Trophoblast cell (in vitro differentiated cells and primary cell): ENCODE measurements at regions not wholly inside any gene's neighbourhood (a gene's known extent, or its start where the extent isn't known, plus 50 kb on each side); places are given as distances from the start of the nearest gene placed in this dataset.

Experiments
- DNase-seq, 2 donors: peaks; one replicate each; pipeline ENCODE4 v3.0.0-alpha.2; 2016
- H2AFZ ChIP-seq: 2 replicates; pipeline ENCODE4 v1.6.1; 2013; ENCODE audit warnings: low read length, moderate library complexity, mild to moderate bottlenecking; ENCODE audit not compliant: insufficient read depth, poor library complexity
- H2AK5ac ChIP-seq: 2 replicates; pipeline ENCODE4 v1.6.1; 2013; ENCODE audit warnings: mild to moderate bottlenecking, low read length
- H2BK120ac ChIP-seq: 2 replicates; pipeline ENCODE4 v1.6.1; 2013; ENCODE audit warnings: low read length, mild to moderate bottlenecking, moderate library complexity; ENCODE audit not compliant: insufficient read depth, poor library complexity
- H2BK12ac ChIP-seq: 2 replicates; pipeline ENCODE4 v1.6.1; 2013; ENCODE audit warnings: mild to moderate bottlenecking, low read length, moderate library complexity
- H2BK5ac ChIP-seq: 2 replicates; pipeline ENCODE4 v1.6.1; 2013; ENCODE audit warnings: low read length, low read depth, moderate library complexity, mild to moderate bottlenecking; ENCODE audit not compliant: poor library complexity
- H3K14ac ChIP-seq: 2 replicates; pipeline ENCODE4 v1.6.1; 2013; ENCODE audit warnings: mild to moderate bottlenecking, low read length
- H3K18ac ChIP-seq: 2 replicates; pipeline ENCODE4 v1.6.1; 2013; ENCODE audit warnings: mild to moderate bottlenecking, low read length
- H3K23ac ChIP-seq: 2 replicates; pipeline ENCODE4 v1.6.1; 2013; ENCODE audit warnings: low read length
- H3K27ac ChIP-seq: 2 replicates; pipeline ENCODE4 v1.5.1; 2013; ENCODE audit warnings: low read depth, mild to moderate bottlenecking, inconsistent platforms, low read length, moderate library complexity
- H3K27me3 ChIP-seq: 2 replicates; pipeline ENCODE4 v1.6.1; 2013; ENCODE audit warnings: inconsistent platforms, mild to moderate bottlenecking, low read length, moderate library complexity; ENCODE audit not compliant: insufficient read depth
- H3K36me3 ChIP-seq, 2 experiments: 1 replicate in 1 of 2; 2 replicates in 1 of 2; pipeline ENCODE4 v1.6.1; 2013; ENCODE audit warnings: low read length in 2 of 2, mild to moderate bottlenecking in 2 of 2, moderate library complexity in 1 of 2; ENCODE audit not compliant: insufficient read depth in 2 of 2, control insufficient read depth in 1 of 2
- H3K4ac ChIP-seq: 2 replicates; pipeline ENCODE4 v1.6.1; 2013; ENCODE audit warnings: low read depth, mild to moderate bottlenecking, low read length, moderate library complexity
- H3K4me1 ChIP-seq, 2 experiments: 1 replicate in 1 of 2; 2 replicates in 1 of 2; pipeline ENCODE4 v1.6.1; 2013; ENCODE audit warnings: low read length in 2 of 2, mild to moderate bottlenecking in 2 of 2, moderate library complexity in 1 of 2; ENCODE audit not compliant: insufficient read depth in 2 of 2, control insufficient read depth in 1 of 2
- H3K4me2 ChIP-seq: 2 replicates; pipeline ENCODE4 v1.6.1; 2013; ENCODE audit warnings: inconsistent platforms, mild to moderate bottlenecking, low read length, moderate library complexity
- H3K4me3 ChIP-seq: 2 replicates; pipeline ENCODE4 v1.5.1; 2013; ENCODE audit warnings: mild to moderate bottlenecking, low read depth, low read length, inconsistent platforms
- H3K79me1 ChIP-seq: one replicate; pipeline ENCODE4 v1.6.1; 2013; ENCODE audit warnings: low read length
- H3K79me2 ChIP-seq: 2 replicates; pipeline ENCODE4 v1.6.1; 2013; ENCODE audit warnings: low read length, mild to moderate bottlenecking; ENCODE audit not compliant: control insufficient read depth, insufficient read depth, poor library complexity
- H3K9ac ChIP-seq: 2 replicates; pipeline ENCODE4 v1.6.1; 2013; ENCODE audit warnings: mild to moderate bottlenecking, low read length
- H3K9me3 ChIP-seq: 2 replicates; pipeline ENCODE4 v1.6.1; 2013; ENCODE audit warnings: low read depth, mild to moderate bottlenecking, control low read depth, inconsistent platforms, low read length; ENCODE audit not compliant: insufficient read depth
- H4K12ac ChIP-seq: 2 replicates; pipeline ENCODE4 v1.6.1; 2013; ENCODE audit warnings: low read depth, mild to moderate bottlenecking, low read length, moderate library complexity
- H4K8ac ChIP-seq: 2 replicates; pipeline ENCODE4 v1.6.1; 2013; ENCODE audit warnings: low read depth, mild to moderate bottlenecking, low read length, moderate library complexity
- H4K91ac ChIP-seq: one replicate; pipeline ENCODE4 v1.6.1; 2013; ENCODE audit warnings: low read depth, mild to moderate bottlenecking, low read length, moderate library complexity
- WGBS: extraction: QIAGEN DNeasy Blood & Tissue Kit; methylation state at CpG from one replicate; pipeline ENCODE4 v1.1.7; 2013; ENCODE audit warnings: missing lambda C conversion rate; ENCODE audit not compliant: insufficient read length, insufficient coverage; ENCODE audit errors: extremely low coverage; 5-methylcytosine and 5-hydroxymethylcytosine counted together

- H3K9me3 ChIP-seq = no peaks in the 10 kb centered on the region
- H3K9ac ChIP-seq = no peak overlapping the region
- H3K27ac ChIP-seq = no peak overlapping the region
- H3K18ac ChIP-seq = no peak overlapping the region
- no peak for DNase-seq
- H3K27me3 ChIP-seq = no peaks in the 10 kb centered on the region
- H4K91ac ChIP-seq = no peak overlapping the region
- H3K4ac ChIP-seq = no peak overlapping the region
- H3K4me3 ChIP-seq = no peak overlapping the region
- no peak overlapping the region for H2BK120ac ChIP-seq
- no peak overlapping the region for H2AFZ ChIP-seq
- no peaks in the 10 kb centered on the region for H3K4me1 ChIP-seq
- H2AK5ac ChIP-seq = no peak overlapping the region
- H4K12ac ChIP-seq = no peak overlapping the region
- no peak overlapping the region for H4K8ac ChIP-seq
- H2BK12ac ChIP-seq = no peak overlapping the region
- H3K79me1 ChIP-seq = no peaks in the 10 kb centered on the region
- H2BK5ac ChIP-seq = no peak overlapping the region
- H3K79me2 ChIP-seq = no peaks in the 10 kb centered on the region
- H3K23ac ChIP-seq = no peak overlapping the region
- H3K36me3 ChIP-seq = no peaks in the 10 kb centered on the region
- H3K14ac ChIP-seq = no peak overlapping the region
- no peak overlapping the region for H3K4me2 ChIP-seq
- no CpG with 5 or more reads among the region's 1 CpG for WGBS
Measured at GRCh38 chr5:155504606-155505005, 491.1 kb downstream of the KIF4B start.

GRCh38 chr5:155507363-155507762, 493.8 kb downstream of the KIF4B start:
- H3K79me1 ChIP-seq = no peaks in the 10 kb centered on the region
- no peak overlapping the region for H3K18ac ChIP-seq
- no peak overlapping the region for H3K4me3 ChIP-seq
- H3K14ac ChIP-seq = no peak overlapping the region
- no peak overlapping the region for H3K27ac ChIP-seq
- no peak overlapping the region for H4K8ac ChIP-seq
- H3K9ac ChIP-seq = no peak overlapping the region
- no peaks in the 10 kb centered on the region for H3K27me3 ChIP-seq
- no peak overlapping the region for H3K23ac ChIP-seq
- no peaks in the 10 kb centered on the region for H3K9me3 ChIP-seq
- H2AFZ ChIP-seq = no peak overlapping the region
- no peak overlapping the region for H2BK12ac ChIP-seq
- no peak overlapping the region for H4K12ac ChIP-seq
- H3K4me1 ChIP-seq = no peaks in the 10 kb centered on the region
- no peak overlapping the region for H2BK120ac ChIP-seq
- no peak overlapping the region for H3K4me2 ChIP-seq
- H3K4ac ChIP-seq = no peak overlapping the region
- H2AK5ac ChIP-seq = no peak overlapping the region
- peak in 1 of 2 donors; percentile 4 for DNase-seq
- no peak overlapping the region for H2BK5ac ChIP-seq
- no peaks in the 10 kb centered on the region for H3K79me2 ChIP-seq
- no peaks in the 10 kb centered on the region for H3K36me3 ChIP-seq
- no peak overlapping the region for H4K91ac ChIP-seq

DNA sequence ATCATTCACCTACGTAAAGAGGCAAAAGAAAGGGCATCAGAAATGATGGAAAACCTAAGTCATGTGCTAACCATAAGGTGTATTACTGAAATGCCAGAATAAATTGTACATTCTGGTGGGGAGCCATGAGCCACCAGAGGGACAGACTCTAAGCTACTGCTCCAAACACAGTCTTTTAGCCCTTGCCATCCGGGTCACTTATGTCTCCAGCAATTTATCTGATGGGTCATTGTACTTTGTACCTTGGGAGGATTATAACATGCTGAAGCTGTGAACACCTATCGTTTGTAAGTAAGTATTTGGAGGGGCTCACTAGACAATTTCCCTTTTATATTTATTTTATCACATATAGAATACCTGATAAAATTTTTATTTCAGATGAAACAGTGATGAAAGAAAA, 495.1 kb downstream of the KIF4B start:
- DNase-seq = no peak
- no peak overlapping the region for H3K23ac ChIP-seq
- no peak overlapping the region for H3K4me3 ChIP-seq
- no peak overlapping the region for H2AK5ac ChIP-seq
- H4K12ac ChIP-seq = no peak overlapping the region
- H3K79me1 ChIP-seq = no peaks in the 10 kb centered on the region
- H2BK120ac ChIP-seq = no peak overlapping the region
- no peaks in the 10 kb centered on the region for H3K36me3 ChIP-seq
- no peak overlapping the region for H2BK12ac ChIP-seq
- H3K9me3 ChIP-seq = no peaks in the 10 kb centered on the region
- no peak overlapping the region for H2AFZ ChIP-seq
- no peak overlapping the region for H4K8ac ChIP-seq
- no peak overlapping the region for H3K4me2 ChIP-seq
- no peak overlapping the region for H4K91ac ChIP-seq
- no peak overlapping the region for H3K4ac ChIP-seq
- no peak overlapping the region for H3K27ac ChIP-seq
- no peaks in the 10 kb centered on the region for H3K4me1 ChIP-seq
- no peaks in the 10 kb centered on the region for H3K79me2 ChIP-seq
- no peak overlapping the region for H3K9ac ChIP-seq
- no peak overlapping the region for H2BK5ac ChIP-seq
- H3K18ac ChIP-seq = no peak overlapping the region
- no peaks in the 10 kb centered on the region for H3K27me3 ChIP-seq
- H3K14ac ChIP-seq = no peak overlapping the region
- no CpG with 5 or more reads among the region's 3 CpGs for WGBS

- Histone ChIP-seq H4K12ac (no peak overlapping the region), H3K4me3 (no peak overlapping the region), H3K18ac (no peak overlapping the region), H3K4ac (no peak overlapping the region), H3K4me1 (no peaks in the 10 kb centered on the region), H4K91ac (no peak overlapping the region), H3K9me3 (no peaks in the 10 kb centered on the region), H3K27me3 (no peaks in the 10 kb centered on the region), H2BK5ac (no peak overlapping the region), H2BK12ac (no peak overlapping the region), H3K4me2 (no peak overlapping the region), H2BK120ac (no peak overlapping the region), H2AK5ac (no peak overlapping the region), H4K8ac (no peak overlapping the region), H2AFZ (no peak overlapping the region), H3K23ac (no peak overlapping the region), H3K14ac (no peak overlapping the region), H3K27ac (no peak overlapping the region), H3K36me3 (no peaks in the 10 kb centered on the region), H3K79me2 (no peaks in the 10 kb centered on the region), H3K79me1 (no peaks in the 10 kb centered on the region), H3K9ac (no peak overlapping the region)
- no CpG with 5 or more reads among the region's 1 CpG for WGBS
- no peak for DNase-seq
Measured at GRCh38 chr5:155512329-155512728, 498.8 kb downstream of the KIF4B start.
